ENCODE measurements at regions not wholly inside any gene's neighbourhood (a gene's known extent, or its start where the extent isn't known, plus 50 kb on each side); places are given as distances from the start of the nearest gene placed in this dataset.

- 89 to 90% methylated on average over 9 of the region's 9 CpGs for WGBS, 2 donors
- DNase-seq: no peak
- H3K4me1 ChIP-seq: peaks cover 12 to 16% of the 10 kb centered on the region in 2 donors
- intact Hi-C loops (cut with DNase I): no loop called here
- no peak for TF ChIP-seq POLR2A (IDR thresholded peaks at IDR 0.05)
- TF ChIP-seq, protein P1, sequence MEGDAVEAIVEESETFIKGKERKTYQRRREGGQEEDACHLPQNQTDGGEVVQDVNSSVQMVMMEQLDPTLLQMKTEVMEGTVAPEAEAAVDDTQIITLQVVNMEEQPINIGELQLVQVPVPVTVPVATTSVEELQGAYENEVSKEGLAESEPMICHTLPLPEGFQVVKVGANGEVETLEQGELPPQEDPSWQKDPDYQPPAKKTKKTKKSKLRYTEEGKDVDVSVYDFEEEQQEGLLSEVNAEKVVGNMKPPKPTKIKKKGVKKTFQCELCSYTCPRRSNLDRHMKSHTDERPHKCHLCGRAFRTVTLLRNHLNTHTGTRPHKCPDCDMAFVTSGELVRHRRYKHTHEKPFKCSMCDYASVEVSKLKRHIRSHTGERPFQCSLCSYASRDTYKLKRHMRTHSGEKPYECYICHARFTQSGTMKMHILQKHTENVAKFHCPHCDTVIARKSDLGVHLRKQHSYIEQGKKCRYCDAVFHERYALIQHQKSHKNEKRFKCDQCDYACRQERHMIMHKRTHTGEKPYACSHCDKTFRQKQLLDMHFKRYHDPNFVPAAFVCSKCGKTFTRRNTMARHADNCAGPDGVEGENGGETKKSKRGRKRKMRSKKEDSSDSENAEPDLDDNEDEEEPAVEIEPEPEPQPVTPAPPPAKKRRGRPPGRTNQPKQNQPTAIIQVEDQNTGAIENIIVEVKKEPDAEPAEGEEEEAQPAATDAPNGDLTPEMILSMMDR (IDR thresholded peaks at IDR 0.05): no peak
- H3K27me3 ChIP-seq: no peaks in the 10 kb centered on the region
- H3K4me3 ChIP-seq (replicated peaks in 1 of 3): no peak overlapping the region
- no peaks in the 10 kb centered on the region for H3K9me3 ChIP-seq
- no peak overlapping the region for H3K27ac ChIP-seq
- no peaks in the 10 kb centered on the region for H3K36me3 ChIP-seq
Observed at GRCh38 chr2:240326886-240327285, 108.6 kb upstream of the GPC1 start.

DNA sequence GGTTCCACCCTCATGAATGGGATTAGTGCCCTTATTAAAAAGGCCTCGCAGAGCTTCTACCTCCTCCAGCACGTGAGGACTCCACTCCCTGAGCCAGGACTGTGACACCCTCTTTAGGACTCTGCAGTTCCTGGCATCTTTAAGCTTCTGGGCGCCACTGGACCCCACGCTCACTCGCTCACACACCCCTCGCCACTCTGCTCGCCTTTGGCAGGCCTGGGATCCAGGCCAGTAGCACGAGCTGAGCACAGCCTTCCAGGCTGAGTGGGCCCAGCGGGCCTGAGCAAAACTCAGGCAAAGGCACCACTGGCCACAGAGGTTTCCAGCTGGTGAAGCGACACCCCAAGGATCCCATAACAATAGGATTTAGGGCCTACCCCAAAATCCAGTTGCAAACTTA is 107.9 kb upstream of the GPC1 start:
- 81 to 94% methylated on average over 4 to 10 of the region's 10 CpGs for whole genome bisulfite sequencing, 2 donors
- H3K9me3 ChIP-seq: no peaks in the 10 kb centered on the region
- H3K4me1 ChIP-seq: peaks cover 8 to 16% of the 10 kb centered on the region in 2 donors
- H3K4me3 ChIP-seq (replicated peaks in 1 of 3): no peak overlapping the region
- no peak for DNase-seq
- no peak overlapping the region for H3K27ac ChIP-seq
- H3K27me3 ChIP-seq: no peaks in the 10 kb centered on the region
- intact Hi-C loops (cut with DNase I): no loop called here
- no peak for TF ChIP-seq POLR2A (IDR thresholded peaks at IDR 0.05)
- TF ChIP-seq, protein P1 (IDR thresholded peaks at IDR 0.05): no peak
- H3K36me3 ChIP-seq: no peaks in the 10 kb centered on the region

DNA sequence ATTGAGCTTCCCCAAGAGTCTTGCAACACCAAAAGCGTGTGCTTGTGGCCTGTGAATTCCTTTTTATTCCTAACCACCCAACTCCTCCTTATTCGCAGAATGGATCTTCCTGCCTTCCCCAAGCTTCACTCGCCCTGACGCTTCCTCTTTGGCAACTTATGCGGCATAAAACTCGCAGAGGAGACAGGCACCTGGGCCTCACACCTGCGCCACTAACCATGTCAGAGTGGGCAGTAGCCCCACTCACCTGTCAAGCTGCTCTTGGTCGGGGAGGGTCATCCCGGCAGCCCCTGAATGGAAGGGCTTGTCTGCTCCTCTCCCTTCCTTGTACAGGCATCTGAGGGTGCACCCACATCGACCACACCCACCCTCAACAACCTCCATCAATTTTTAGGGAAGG is 106.9 kb upstream of the GPC1 start:
- TF ChIP-seq, protein P1 (IDR thresholded peaks at IDR 0.05): no peak
- TF ChIP-seq POLR2A (IDR thresholded peaks at IDR 0.05): no peak
- Histone ChIP-seq H3K36me3 (no peaks in the 10 kb centered on the region), H3K4me1 (peaks cover 8 to 11% of the 10 kb centered on the region in 2 donors), H3K27ac (no peak overlapping the region), H3K9me3 (no peaks in the 10 kb centered on the region), H3K27me3 (no peaks in the 10 kb centered on the region), H3K4me3 (replicated peaks in 1 of 3) (no peak overlapping the region)
- WGBS, 2 donors: 89 to 92% methylated on average over 10 of the region's 10 CpGs
- intact Hi-C loops (cut with DNase I): no loop called here
- no peak for DNase-seq

GRCh38 chr2:240329116-240329665 is 106.3 kb upstream of the GPC1 start:
- Histone ChIP-seq H3K9me3 (no peaks in the 10 kb centered on the region), H3K27me3 (no peaks in the 10 kb centered on the region), H3K27ac (no peak overlapping the region), H3K4me3 (replicated peaks in 1 of 3) (no peak overlapping the region), H3K36me3 (no peaks in the 10 kb centered on the region), H3K4me1 (peaks cover 8 to 11% of the 10 kb centered on the region in 2 donors)
- no peak for DNase-seq
- WGBS, 2 donors: 72 to 88% methylated on average over 8 to 10 of the region's 10 CpGs
- TF ChIP-seq, protein P1 (IDR thresholded peaks at IDR 0.05): no peak
- TF ChIP-seq POLR2A (IDR thresholded peaks at IDR 0.05): no peak
- intact Hi-C loops (cut with DNase I): no loop called here

DNA sequence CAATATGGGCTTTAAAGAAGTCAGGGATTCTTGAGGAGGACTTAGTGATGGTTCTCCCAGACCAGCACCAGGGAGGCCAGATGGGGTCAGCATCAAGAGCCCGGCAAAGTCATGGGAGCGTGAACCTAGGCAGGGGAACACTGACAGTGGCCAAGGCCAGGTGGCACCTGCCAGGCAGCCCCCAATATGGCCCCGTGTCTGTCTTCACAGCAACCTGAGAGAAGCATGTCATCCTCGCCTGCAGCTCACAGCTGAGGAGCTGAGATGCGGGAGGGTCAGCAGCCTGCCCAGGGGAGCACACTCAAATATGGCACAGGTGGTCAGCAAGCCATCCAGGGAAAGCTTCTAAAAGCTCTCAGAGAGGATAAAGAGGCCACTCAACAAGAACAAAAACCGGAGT is 105.7 kb upstream of the GPC1 start:
- Histone ChIP-seq H3K4me3 (replicated peaks in 1 of 3) (no peak overlapping the region), H3K9me3 (no peaks in the 10 kb centered on the region), H3K4me1 (peaks cover 8 to 11% of the 10 kb centered on the region in 2 donors), H3K27me3 (no peaks in the 10 kb centered on the region), H3K27ac (no peak overlapping the region), H3K36me3 (no peaks in the 10 kb centered on the region)
- WGBS, 2 donors: 66 to 80% methylated on average over 6 of the region's 6 CpGs
- intact Hi-C loops (cut with DNase I): no loop called here
- DNase-seq: no peak
- TF ChIP-seq POLR2A (IDR thresholded peaks at IDR 0.05): no peak
- TF ChIP-seq, protein P1 (IDR thresholded peaks at IDR 0.05): no peak
